GM23248 (cell line): ENCODE measurements at regions not wholly inside any gene's neighbourhood (a gene's known extent, or its start where the extent isn't known, plus 50 kb on each side); places are given as distances from the start of the nearest gene placed in this dataset.

ENCODE experiments used
- EZH2 ChIP-seq: fragments of 200-600 bp; sonication (generic); IDR thresholded peaks from 2 replicates; pipeline ENCODE4 v1.6.1; 2018; ENCODE audit warnings: antibody characterized with exemption, mild to moderate bottlenecking; ENCODE audit not compliant: insufficient read depth, poor library complexity, severe bottlenecking
- EZH2phosphoT487 ChIP-seq: fragments of 200-600 bp; sonication (generic); IDR thresholded peaks from 2 replicates; pipeline ENCODE4 v1.6.1; 2018; ENCODE audit warnings: antibody characterized with exemption, moderate library complexity, mild to moderate bottlenecking, low read depth; ENCODE audit not compliant: insufficient read depth

- TF ChIP-seq EZH2phosphoT487 (no peak), EZH2 (no peak)
Measured at GRCh38 chr3:84742915-84743425, 215.8 kb upstream of the CADM2 start.
